WTC11 (cell line): ENCODE measurements at regions not wholly inside any gene's neighbourhood (a gene's known extent, or its start where the extent isn't known, plus 50 kb on each side); places are given as distances from the start of the nearest gene placed in this dataset.

Source experiments
- ATAC-seq: fragments of 200-7000 bp; cut with Tn5 transposase; 2 replicates; pipeline ENCODE4 v1.10.0; 2021; ENCODE audit warnings: mild to moderate bottlenecking, moderate library complexity
- CTCF ChIA-PET: fragments of 300-600 bp; sonication (Branson Sonifier 250); formaldehyde crosslinking; loops from one replicate; lab custom pipeline; 2021; ENCODE audit warnings: antibody characterized with exemption; lab: Charles Lee
- POLR2A ChIA-PET: fragments of 350-600 bp; sonication (Branson Sonifier 250); formaldehyde crosslinking; loops from one replicate; lab custom pipeline; 2021; ENCODE audit warnings: antibody characterized with exemption; lab: Charles Lee
- DNase-seq: peaks from one replicate; pipeline ENCODE4 v3.0.0; 2021; ENCODE audit warnings: low spot score
- H3K27ac Mint-ChIP-seq: 2 replicates; pipeline ENCODE4 v1.8.0; 2021; ENCODE audit warnings: mixed read lengths
- H3K27me3 Mint-ChIP-seq: 2 replicates; pipeline ENCODE4 v1.8.0; 2021; ENCODE audit warnings: low read depth, mild to moderate bottlenecking, moderate library complexity, mixed read lengths
- H3K36me3 Mint-ChIP-seq: 2 replicates; pipeline ENCODE4 v1.8.0; 2021; ENCODE audit warnings: mixed read lengths
- H3K4me1 Mint-ChIP-seq: 2 replicates; pipeline ENCODE4 v1.8.0; 2022; ENCODE audit warnings: mixed read lengths
- H3K4me3 Mint-ChIP-seq: 2 replicates; pipeline ENCODE4 v1.8.0; 2021; ENCODE audit warnings: mild to moderate bottlenecking, moderate library complexity, mixed read lengths
- H3K9me3 Mint-ChIP-seq: 2 replicates; pipeline ENCODE4 v1.8.0; 2021; ENCODE audit warnings: mixed read lengths
- CDX4 ChIP-seq: fragments of 250-450 bp; sonication (Bioruptor Pico); IDR thresholded peaks from 2 replicates; pipeline ENCODE4 v1.9.0; 2021; ENCODE audit warnings: moderate library complexity, mild to moderate bottlenecking, inconsistent platforms, borderline replicate concordance
- CREM ChIP-seq: sonication (generic); formaldehyde crosslinking; IDR thresholded peaks from 2 replicates; pipeline ENCODE4 v1.8.1; 2022; ENCODE audit warnings: mild to moderate bottlenecking, missing genetic modification reagents, moderate library complexity
- ELF4 ChIP-seq: sonication (generic); formaldehyde crosslinking; IDR thresholded peaks from 2 replicates; pipeline ENCODE4 v1.8.1; 2022; ENCODE audit warnings: low read depth, mild to moderate bottlenecking, moderate library complexity, missing genetic modification reagents
- ERG ChIP-seq: fragments of 250-450 bp; sonication (Bioruptor Pico); IDR thresholded peaks from 2 replicates; pipeline ENCODE4 v1.8.0; 2021; ENCODE audit warnings: mild to moderate bottlenecking
- ETV6 ChIP-seq: sonication (generic); formaldehyde crosslinking; IDR thresholded peaks from 2 replicates; pipeline ENCODE4 v1.8.1; 2022; ENCODE audit warnings: mild to moderate bottlenecking, missing genetic modification reagents
- IRF2 ChIP-seq: sonication (generic); formaldehyde crosslinking; IDR thresholded peaks from 2 replicates; pipeline ENCODE4 v1.8.0; 2022; ENCODE audit warnings: low read depth, missing genetic modification reagents, borderline replicate concordance
- MXD4 ChIP-seq: fragments of 250-450 bp; sonication (Bioruptor Pico); IDR thresholded peaks from 2 replicates; pipeline ENCODE4 v1.8.0; 2021; ENCODE audit warnings: mild to moderate bottlenecking, moderate library complexity, borderline replicate concordance
- PRDM15 ChIP-seq: sonication (generic); formaldehyde crosslinking; IDR thresholded peaks from 2 replicates; pipeline ENCODE4 v1.8.0; 2022; ENCODE audit warnings: missing genetic modification reagents
- PRRX2 ChIP-seq: fragments of 250-450 bp; sonication (Bioruptor Pico); IDR thresholded peaks from 2 replicates; pipeline ENCODE4 v1.8.0; 2021; ENCODE audit warnings: mild to moderate bottlenecking
- RELA ChIP-seq: sonication (generic); formaldehyde crosslinking; IDR thresholded peaks from 2 replicates; pipeline ENCODE4 v1.8.1; 2022; ENCODE audit warnings: missing genetic modification reagents, mild to moderate bottlenecking, borderline replicate concordance
- SMAD4 ChIP-seq: sonication (generic); formaldehyde crosslinking; IDR thresholded peaks from 2 replicates; pipeline ENCODE4 v1.8.0; 2022; ENCODE audit warnings: mild to moderate bottlenecking, missing genetic modification reagents
- SOX15 ChIP-seq: fragments of 250-450 bp; sonication (Bioruptor Pico); IDR thresholded peaks from 2 replicates; pipeline ENCODE4 v1.9.0; 2021; ENCODE audit warnings: mild to moderate bottlenecking
- TEAD1 ChIP-seq: sonication (generic); formaldehyde crosslinking; IDR thresholded peaks from 2 replicates; pipeline ENCODE4 v1.8.0; 2022; ENCODE audit warnings: mild to moderate bottlenecking, missing genetic modification reagents
- USF1 ChIP-seq: sonication (generic); formaldehyde crosslinking; IDR thresholded peaks from 2 replicates; pipeline ENCODE4 v1.8.0; 2022; ENCODE audit warnings: mild to moderate bottlenecking, missing genetic modification reagents
- ZNF281 ChIP-seq: sonication (generic); formaldehyde crosslinking; IDR thresholded peaks from 2 replicates; pipeline ENCODE4 v1.8.0; 2023; ENCODE audit warnings: mild to moderate bottlenecking, missing genetic modification reagents
- ZNF423 ChIP-seq: fragments of 250-450 bp; sonication (Bioruptor Pico); IDR thresholded peaks from 2 replicates; pipeline ENCODE4 v2.1.2; 2022; ENCODE audit warnings: mild to moderate bottlenecking, moderate library complexity
- ZNF532 ChIP-seq: fragments of 250-450 bp; sonication (Bioruptor Pico); IDR thresholded peaks from 2 replicates; pipeline ENCODE4 v1.9.0; 2021; ENCODE audit warnings: mild to moderate bottlenecking, borderline replicate concordance

GRCh38 chr5:160960592-160960991 lies 108.6 kb upstream of the ATP10B start (continued):
- TF ChIP-seq USF1 (CRISPR knock-in tag): no peak
- no peak for TF ChIP-seq MXD4 (CRISPR knock-in tag)
- TF ChIP-seq, all 79 proteins: peak for 0

GRCh38 chr5:160959804-160960203 lies 107.8 kb upstream of the ATP10B start:
- no peak overlapping the region for H3K4me3 Mint-ChIP-seq
- CTCF ChIA-PET: no interaction called here
- H3K36me3 Mint-ChIP-seq: no peaks in the 10 kb centered on the region
- no peaks in the 10 kb centered on the region for H3K9me3 Mint-ChIP-seq
- no peak overlapping the region for H3K27ac Mint-ChIP-seq
- H3K4me1 Mint-ChIP-seq: no peaks in the 10 kb centered on the region
- no peaks in the 10 kb centered on the region for H3K27me3 Mint-ChIP-seq
- DNase-seq (no peak), ATAC-seq (no peak)
- TF ChIP-seq TEAD1 (CRISPR knock-in tag) (no peak), CDX4 (CRISPR knock-in tag) (no peak), PRRX2 (CRISPR knock-in tag) (no peak), MXD4 (CRISPR knock-in tag) (no peak), ETV6 (CRISPR knock-in tag) (no peak), SOX15 (CRISPR knock-in tag) (no peak), ZNF532 (CRISPR knock-in tag) (no peak), ELF4 (CRISPR knock-in tag) (no peak), PRDM15 (no peak), SMAD4 (no peak), ZNF423 (no peak), CREM (no peak), ZNF281 (CRISPR knock-in tag) (no peak), ERG (no peak), IRF2 (CRISPR knock-in tag) (no peak), RELA (CRISPR knock-in tag) (no peak)
- POLR2A ChIA-PET: no interaction called here
